AG09309 (cell line): ENCODE measurements at regions not wholly inside any gene's neighbourhood (a gene's known extent, or its start where the extent isn't known, plus 50 kb on each side); places are given as distances from the start of the nearest gene placed in this dataset.
"Not testable (repeated sequence)": the region's sequence is repeated elsewhere in the genome, so short reads cannot be mapped to it uniquely, and the experiment has no call there.

ENCODE experiments used
- DNase-seq: peaks from one replicate; pipeline ENCODE4 v3.0.0-alpha.2; 2010; ENCODE audit warnings: low read depth
- H3K4me3 ChIP-seq: 2 replicates; pipeline ENCODE4 v1.5.1; 2011; ENCODE audit warnings: mild to moderate bottlenecking, low read depth, low read length, moderate library complexity; ENCODE audit not compliant: control insufficient read depth
- TF ChIP-seq, protein P1 (sequence below): IDR thresholded peaks from 2 replicates; pipeline ENCODE4 v1.5.1; 2011; ENCODE audit warnings: mild to moderate bottlenecking, low read depth, low read length, inconsistent platforms; ENCODE audit not compliant: insufficient read depth, control insufficient read depth; ENCODE audit errors: missing control alignments

- TF ChIP-seq, protein P1, sequence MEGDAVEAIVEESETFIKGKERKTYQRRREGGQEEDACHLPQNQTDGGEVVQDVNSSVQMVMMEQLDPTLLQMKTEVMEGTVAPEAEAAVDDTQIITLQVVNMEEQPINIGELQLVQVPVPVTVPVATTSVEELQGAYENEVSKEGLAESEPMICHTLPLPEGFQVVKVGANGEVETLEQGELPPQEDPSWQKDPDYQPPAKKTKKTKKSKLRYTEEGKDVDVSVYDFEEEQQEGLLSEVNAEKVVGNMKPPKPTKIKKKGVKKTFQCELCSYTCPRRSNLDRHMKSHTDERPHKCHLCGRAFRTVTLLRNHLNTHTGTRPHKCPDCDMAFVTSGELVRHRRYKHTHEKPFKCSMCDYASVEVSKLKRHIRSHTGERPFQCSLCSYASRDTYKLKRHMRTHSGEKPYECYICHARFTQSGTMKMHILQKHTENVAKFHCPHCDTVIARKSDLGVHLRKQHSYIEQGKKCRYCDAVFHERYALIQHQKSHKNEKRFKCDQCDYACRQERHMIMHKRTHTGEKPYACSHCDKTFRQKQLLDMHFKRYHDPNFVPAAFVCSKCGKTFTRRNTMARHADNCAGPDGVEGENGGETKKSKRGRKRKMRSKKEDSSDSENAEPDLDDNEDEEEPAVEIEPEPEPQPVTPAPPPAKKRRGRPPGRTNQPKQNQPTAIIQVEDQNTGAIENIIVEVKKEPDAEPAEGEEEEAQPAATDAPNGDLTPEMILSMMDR = no peak
- DNase-seq = no peak
- H3K4me3 ChIP-seq = no peak overlapping the region
These were observed 82.4 kb upstream of the FGGY start for GRCh38 chr1:59214248-59215208.

- no peak for DNase-seq
- no peak overlapping the region for H3K4me3 ChIP-seq
- TF ChIP-seq, protein P1 = no peak
These were observed 81.1 kb upstream of the FGGY start for GRCh38 chr1:59215766-59216291.

GRCh38 chr1:59217439-59217838, 79.5 kb upstream of the FGGY start:
- H3K4me3 ChIP-seq, DNase-seq: not testable (repeated sequence)

GRCh38 chr1:59218521-59219236, 78.2 kb upstream of the FGGY start:
- TF ChIP-seq, protein P1 = no peak
- no peak overlapping the region for H3K4me3 ChIP-seq
- no peak for DNase-seq

GRCh38 chr1:59219916-59220315, 77.0 kb upstream of the FGGY start:
- TF ChIP-seq, protein P1 = no peak
- H3K4me3 ChIP-seq = no peak overlapping the region
- DNase-seq = no peak

GRCh38 chr1:59220356-59220755, 76.5 kb upstream of the FGGY start:
- TF ChIP-seq, protein P1 = no peak
- no peak for DNase-seq
- H3K4me3 ChIP-seq = no peak overlapping the region

GRCh38 chr1:59223198-59223597, 73.7 kb upstream of the FGGY start:
- H3K4me3 ChIP-seq = no peak overlapping the region
- TF ChIP-seq, protein P1 = no peak
- no peak for DNase-seq
